Esophagus squamous epithelium (tissue), 5 donors: ENCODE measurements at regions not wholly inside any gene's neighbourhood (a gene's known extent, or its start where the extent isn't known, plus 50 kb on each side); places are given as distances from the start of the nearest gene placed in this dataset.

Source experiments
- DNase-seq: peaks from one replicate; lab custom pipeline; 2025; lab: John Stamatoyannopoulos, UW
- H3K27ac ChIP-seq, 4 donors: fragments of 200-600 bp; sonication (generic); one replicate each; pipeline ENCODE4 v1.5.1; 2016 to 2019; ENCODE audit warnings: mild to moderate bottlenecking in 1 of 4
- H3K27me3 ChIP-seq, 4 donors: fragments of 200-600 bp; sonication (generic); 1 replicate in 3 of 4; 2 replicates in 1 of 4; pipeline versions ENCODE4 v1.5.1 to v1.6.0; 2017 to 2021; ENCODE audit warnings: antibody characterized with exemption in 1 of 4
- H3K36me3 ChIP-seq, 3 donors: fragments of 200-600 bp; sonication (generic); one replicate each; pipeline ENCODE4 v1.5.1; 2016 to 2019
- H3K4me1 ChIP-seq, 3 donors: fragments of 200-600 bp; sonication (generic); one replicate each; pipeline ENCODE4 v1.5.1; 2017 to 2019
- H3K4me3 ChIP-seq, 4 donors: fragments of 200-600 bp; sonication (generic); 1 replicate in 3 of 4; 2 replicates in 1 of 4; pipeline ENCODE4 v1.5.1; 2016 to 2019; ENCODE audit warnings: mild to moderate bottlenecking in 2 of 4, moderate library complexity in 1 of 4
- H3K9me3 ChIP-seq, 3 donors: fragments of 200-600 bp; sonication (generic); one replicate each; pipeline ENCODE4 v1.5.1; 2016 to 2019
- CTCF ChIP-seq, 6 experiments: fragments of 450-650 bp in 4 of 6; fragments of 200-600 bp in 2 of 6; sonication (generic) in 2 of 6; IDR thresholded peaks; one replicate each; pipeline ENCODE4 v1.5.1; 2016 to 2019; ENCODE audit warnings: antibody characterized with exemption in 6 of 6, mild to moderate bottlenecking in 4 of 6, moderate library complexity in 4 of 6
- POLR2A ChIP-seq, 4 donors: fragments of 450-650 bp; IDR thresholded peaks; one replicate each; pipeline ENCODE4 v1.6.1; 2017; ENCODE audit warnings: antibody characterized with exemption in 4 of 4, mild to moderate bottlenecking in 4 of 4, moderate library complexity in 3 of 4
- WGBS, 2 donors: methylation state at CpG; one replicate each; pipeline ENCODE4 v1.1.5; 2018; 5-methylcytosine and 5-hydroxymethylcytosine counted together
- intact Hi-C: fragments of 100-400 bp; cut with DNase I; formaldehyde crosslinking; loops from one replicate; pipeline ENCODE4 v1.15.0; 2022
- donor health status: DM: yes; HTN: yes; CAD: no.

- Histone ChIP-seq H3K4me3 (no peak overlapping the region), H3K36me3 (no peaks in the 10 kb centered on the region), H3K4me1 (no peaks in the 10 kb centered on the region), H3K9me3 (no peaks in the 10 kb centered on the region), H3K27ac (no peak overlapping the region), H3K27me3 (no peaks in the 10 kb centered on the region)
- 78 to 85% methylated on average over 1 of the region's 1 CpG for WGBS, 2 donors
- no peak for TF ChIP-seq POLR2A (IDR thresholded peaks at IDR 0.05)
- no peak for DNase-seq
- intact Hi-C loops = no loop called here
These were observed 95.0 kb downstream of the MACIR start for GRCh38 chr5:103353581-103353980.

GRCh38 chr5:103347716-103348423, 89.3 kb downstream of the MACIR start:
- Histone ChIP-seq H3K27me3 (no peaks in the 10 kb centered on the region), H3K4me1 (no peaks in the 10 kb centered on the region), H3K36me3 (no peaks in the 10 kb centered on the region), H3K4me3 (no peak overlapping the region), H3K27ac (no peak overlapping the region), H3K9me3 (no peaks in the 10 kb centered on the region)
- TF ChIP-seq CTCF (IDR thresholded peaks at IDR 0.05) (no peak), POLR2A (IDR thresholded peaks at IDR 0.05) (no peak)
- WGBS, 2 donors = 49 to 78% methylated on average over 3 to 4 of the region's 4 CpGs
- no peak for DNase-seq
- intact Hi-C loops = no loop called here

- Histone ChIP-seq H3K36me3 (no peaks in the 10 kb centered on the region), H3K9me3 (no peaks in the 10 kb centered on the region), H3K27ac (no peak overlapping the region), H3K4me3 (no peak overlapping the region), H3K4me1 (no peaks in the 10 kb centered on the region), H3K27me3 (no peaks in the 10 kb centered on the region)
- TF ChIP-seq POLR2A (IDR thresholded peaks at IDR 0.05) (no peak), CTCF (IDR thresholded peaks at IDR 0.05) (no peak)
- intact Hi-C loops = no loop called here
- no peak for DNase-seq
- 59% methylated on average over 11 of the region's 11 CpGs for WGBS, 2 donors
These were observed 87.7 kb downstream of the MACIR start for GRCh38 chr5:103346162-103346748.

GRCh38 chr5:103345461-103345860, 86.9 kb downstream of the MACIR start:
- no peak for DNase-seq

GRCh38 chr5:103340717-103341388, 82.3 kb downstream of the MACIR start:
- TF ChIP-seq POLR2A (IDR thresholded peaks at IDR 0.05) = no peak
- TF ChIP-seq CTCF (IDR thresholded peaks at IDR 0.05) = no peak
- Histone ChIP-seq H3K9me3 (no peaks in the 10 kb centered on the region), H3K36me3 (no peaks in the 10 kb centered on the region), H3K4me3 (no peak overlapping the region), H3K27me3 (no peaks in the 10 kb centered on the region), H3K4me1 (no peaks in the 10 kb centered on the region), H3K27ac (no peak overlapping the region)
- WGBS, 2 donors = 44 to 53% methylated on average over 5 of the region's 5 CpGs
- intact Hi-C loops = no loop called here
- DNase-seq = no peak

More at GRCh38 chr5:103345461-103345860, 86.9 kb downstream of the MACIR start:
- no peak for TF ChIP-seq CTCF (IDR thresholded peaks at IDR 0.05)
- no peaks in the 10 kb centered on the region for H3K27me3 ChIP-seq
- 77 to 81% methylated on average over 3 of the region's 3 CpGs for WGBS, 2 donors
- H3K4me3 ChIP-seq = no peak overlapping the region
- H3K36me3 ChIP-seq = no peaks in the 10 kb centered on the region
- no peaks in the 10 kb centered on the region for H3K4me1 ChIP-seq
- intact Hi-C loops = no loop called here
- no peak overlapping the region for H3K27ac ChIP-seq
- no peaks in the 10 kb centered on the region for H3K9me3 ChIP-seq
